ENCODE measurements at regions not wholly inside any gene's neighbourhood (a gene's known extent, or its start where the extent isn't known, plus 50 kb on each side); places are given as distances from the start of the nearest gene placed in this dataset.

GRCh38 chr13:74466864-74467263 lies 332.7 kb upstream of the KLF12 start:
- intact Hi-C loops (cut with DNase I), result no loop called here
- DNase-seq (ENCODE audit: extremely low spot score), result no peak
- Histone ChIP-seq H3K9me3 (no peaks in the 10 kb centered on the region), H3K36me3 (no peaks in the 10 kb centered on the region), H3K27ac (replicated peaks in 1 of 4) (no peak overlapping the region), H3K27me3 (no peaks in the 10 kb centered on the region), H3K4me1 (peaks cover 0 to 3% (median 0%) of the 10 kb centered on the region in 4 donors), H3K4me3 (no peak overlapping the region)
- TF ChIP-seq POLR2AphosphoS5 (IDR thresholded peaks at IDR 0.05) (no peak), EP300 (IDR thresholded peaks at IDR 0.05) (no peak), POLR2A (IDR thresholded peaks at IDR 0.05; ENCODE audit: low read depth) (no peak), CTCF (IDR thresholded peaks at IDR 0.05) (no peak)

GRCh38 chr13:74466020-74466419 lies 331.8 kb upstream of the KLF12 start:
- DNase-seq (ENCODE audit: extremely low spot score), result no peak
- intact Hi-C loops (cut with DNase I), result no loop called here
- WGBS, result 98% methylated on average over 2 of the region's 2 CpGs
- TF ChIP-seq POLR2A (IDR thresholded peaks at IDR 0.05; ENCODE audit: low read depth) (no peak), EP300 (IDR thresholded peaks at IDR 0.05) (no peak)
- no peaks in the 10 kb centered on the region for H3K36me3 ChIP-seq
- H3K4me3 ChIP-seq, result no peak overlapping the region
- no peak overlapping the region for H3K27ac ChIP-seq (replicated peaks in 1 of 4)
- no peaks in the 10 kb centered on the region for H3K9me3 ChIP-seq
- peaks cover 0 to 3% (median 0%) of the 10 kb centered on the region in 4 donors for H3K4me1 ChIP-seq
- no peaks in the 10 kb centered on the region for H3K27me3 ChIP-seq

GRCh38 chr13:74465271-74465670 lies 331.1 kb upstream of the KLF12 start:
- DNase-seq (ENCODE audit: extremely low spot score), result no peak
- peaks cover 0 to 3% (median 0%) of the 10 kb centered on the region in 4 donors for H3K4me1 ChIP-seq
- no peak overlapping the region for H3K27ac ChIP-seq (replicated peaks in 1 of 4)
- no peak overlapping the region for H3K4me3 ChIP-seq
- intact Hi-C loops (cut with DNase I), result no loop called here
- no peaks in the 10 kb centered on the region for H3K9me3 ChIP-seq
- 94% methylated on average over 2 of the region's 2 CpGs for WGBS
- H3K36me3 ChIP-seq, result no peaks in the 10 kb centered on the region
- H3K27me3 ChIP-seq, result no peaks in the 10 kb centered on the region
- no peak for TF ChIP-seq CTCF (IDR thresholded peaks at IDR 0.05)
- TF ChIP-seq POLR2A (IDR thresholded peaks at IDR 0.05; ENCODE audit: low read depth), result no peak
- TF ChIP-seq POLR2AphosphoS5 (IDR thresholded peaks at IDR 0.05), result no peak
- no peak for TF ChIP-seq EP300 (IDR thresholded peaks at IDR 0.05)

- H3K4me1 ChIP-seq, result peaks cover 0 to 3% (median 0%) of the 10 kb centered on the region in 4 donors
- 64% methylated on average over 3 of the region's 3 CpGs for WGBS
- H3K36me3 ChIP-seq, result no peaks in the 10 kb centered on the region
- H3K4me3 ChIP-seq, result no peak overlapping the region
- H3K27me3 ChIP-seq, result no peaks in the 10 kb centered on the region
- H3K27ac ChIP-seq (replicated peaks in 1 of 4), result no peak overlapping the region
- no peak for DNase-seq (ENCODE audit: extremely low spot score)
- H3K9me3 ChIP-seq, result no peaks in the 10 kb centered on the region
- TF ChIP-seq EP300 (IDR thresholded peaks at IDR 0.05) (no peak), POLR2A (IDR thresholded peaks at IDR 0.05; ENCODE audit: low read depth) (no peak), POLR2AphosphoS5 (IDR thresholded peaks at IDR 0.05) (no peak), CTCF (IDR thresholded peaks at IDR 0.05) (no peak)
- intact Hi-C loops (cut with DNase I), result no loop called here
These were observed 330.5 kb upstream of the KLF12 start for GRCh38 chr13:74464670-74465069.

- H3K4me3 ChIP-seq, result no peak overlapping the region
- no peaks in the 10 kb centered on the region for H3K9me3 ChIP-seq
These were observed 326.8 kb upstream of the KLF12 start for GRCh38 chr13:74461011-74461410.

More at GRCh38 chr13:74461011-74461410, 326.8 kb upstream of the KLF12 start:
- WGBS, result 84% methylated on average over 2 of the region's 2 CpGs
- no peak for DNase-seq (ENCODE audit: extremely low spot score)
- H3K27me3 ChIP-seq, result no peaks in the 10 kb centered on the region
- H3K36me3 ChIP-seq, result no peaks in the 10 kb centered on the region
- intact Hi-C loops (cut with DNase I), result no loop called here
- H3K4me1 ChIP-seq, result peaks cover 0 to 3% (median 0%) of the 10 kb centered on the region in 4 donors
- no peak overlapping the region for H3K27ac ChIP-seq (replicated peaks in 1 of 4)
- TF ChIP-seq EP300 (IDR thresholded peaks at IDR 0.05), result no peak
- TF ChIP-seq CTCF (IDR thresholded peaks at IDR 0.05), result no peak
- TF ChIP-seq POLR2A (IDR thresholded peaks at IDR 0.05; ENCODE audit: low read depth), result no peak
- no peak for TF ChIP-seq POLR2AphosphoS5 (IDR thresholded peaks at IDR 0.05)
